ENCODE measurements at regions not wholly inside any gene's neighbourhood (a gene's known extent, or its start where the extent isn't known, plus 50 kb on each side); places are given as distances from the start of the nearest gene placed in this dataset.

DNA sequence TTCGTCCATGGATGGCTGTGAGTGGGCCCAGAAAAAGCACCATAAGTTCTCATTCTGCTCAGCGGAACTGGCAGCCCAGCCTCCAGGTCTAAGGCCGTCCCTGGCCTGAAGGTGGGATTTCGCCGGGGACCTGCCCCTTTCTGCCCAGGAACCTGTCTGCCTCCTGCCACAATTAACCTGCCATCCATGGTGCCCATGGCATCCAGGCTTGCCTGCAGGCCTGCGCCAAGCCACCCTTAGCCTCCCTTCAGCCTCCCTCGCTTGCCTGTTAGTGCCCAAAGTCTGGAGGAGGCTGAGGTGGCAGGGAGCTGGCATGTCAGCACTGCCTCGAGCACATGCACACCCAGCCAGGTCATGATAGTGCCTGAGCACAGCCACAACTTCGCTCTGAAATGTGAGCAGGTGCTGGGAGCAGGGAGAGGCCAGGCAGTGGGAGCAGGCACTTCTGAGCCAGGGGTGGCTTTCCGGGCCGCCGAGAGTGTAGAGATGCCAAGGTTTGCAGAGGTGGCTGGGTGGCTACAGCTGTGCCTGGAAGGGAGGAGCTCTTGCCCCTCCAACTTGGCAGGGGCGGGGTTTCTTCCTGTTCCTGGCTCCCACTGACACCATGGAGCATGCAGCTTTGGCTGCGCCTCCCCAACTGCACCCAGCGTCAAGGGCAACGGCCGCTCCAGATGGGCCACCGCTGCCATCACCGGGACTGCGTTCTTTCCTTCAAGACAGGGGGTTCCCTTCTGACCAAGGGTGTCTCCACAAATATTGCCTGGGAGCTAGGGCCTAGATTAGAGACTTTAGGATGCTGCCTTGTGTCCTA lies 648.9 kb upstream of the VRK2 start:
- no peak for DNase-seq (ENCODE audit: low read depth)
- Histone ChIP-seq H3K36me3 (ENCODE audit: control insufficient read depth, insufficient read depth, low read length) (no peaks in the 10 kb centered on the region), H3K4me3 (ENCODE audit: low read depth, low read length) (no peak overlapping the region), H3K27me3 (ENCODE audit: control insufficient read depth, insufficient read depth, low read length) (no peaks in the 10 kb centered on the region)
- TF ChIP-seq, protein P1, sequence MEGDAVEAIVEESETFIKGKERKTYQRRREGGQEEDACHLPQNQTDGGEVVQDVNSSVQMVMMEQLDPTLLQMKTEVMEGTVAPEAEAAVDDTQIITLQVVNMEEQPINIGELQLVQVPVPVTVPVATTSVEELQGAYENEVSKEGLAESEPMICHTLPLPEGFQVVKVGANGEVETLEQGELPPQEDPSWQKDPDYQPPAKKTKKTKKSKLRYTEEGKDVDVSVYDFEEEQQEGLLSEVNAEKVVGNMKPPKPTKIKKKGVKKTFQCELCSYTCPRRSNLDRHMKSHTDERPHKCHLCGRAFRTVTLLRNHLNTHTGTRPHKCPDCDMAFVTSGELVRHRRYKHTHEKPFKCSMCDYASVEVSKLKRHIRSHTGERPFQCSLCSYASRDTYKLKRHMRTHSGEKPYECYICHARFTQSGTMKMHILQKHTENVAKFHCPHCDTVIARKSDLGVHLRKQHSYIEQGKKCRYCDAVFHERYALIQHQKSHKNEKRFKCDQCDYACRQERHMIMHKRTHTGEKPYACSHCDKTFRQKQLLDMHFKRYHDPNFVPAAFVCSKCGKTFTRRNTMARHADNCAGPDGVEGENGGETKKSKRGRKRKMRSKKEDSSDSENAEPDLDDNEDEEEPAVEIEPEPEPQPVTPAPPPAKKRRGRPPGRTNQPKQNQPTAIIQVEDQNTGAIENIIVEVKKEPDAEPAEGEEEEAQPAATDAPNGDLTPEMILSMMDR (IDR thresholded peaks at IDR 0.05; ENCODE audit: insufficient read depth, low read length, poor library complexity, severe bottlenecking): no peak

DNA sequence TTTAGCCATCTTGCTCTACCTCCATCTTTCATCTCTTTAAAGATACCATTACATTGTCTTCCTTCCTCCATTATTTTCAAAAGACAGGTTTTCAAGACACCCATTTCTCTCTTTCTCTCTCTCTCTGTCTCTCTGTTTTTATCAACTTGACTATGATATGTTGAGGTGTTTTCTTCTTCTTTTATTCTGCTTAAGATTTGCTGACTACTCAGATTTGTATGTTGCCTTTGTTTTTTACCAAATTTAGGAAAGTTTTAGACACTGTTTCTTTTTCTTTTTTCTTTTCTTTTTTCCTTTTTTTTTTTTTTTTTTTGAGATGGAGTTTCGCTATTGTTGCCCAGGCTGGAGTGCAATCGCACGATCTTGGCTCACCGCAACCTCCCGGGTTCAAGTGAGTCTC lies 647.5 kb upstream of the VRK2 start:
- Histone ChIP-seq H3K27me3 (ENCODE audit: control insufficient read depth, insufficient read depth, low read length) (no peaks in the 10 kb centered on the region), H3K36me3 (ENCODE audit: control insufficient read depth, insufficient read depth, low read length) (no peaks in the 10 kb centered on the region), H3K4me3 (ENCODE audit: low read depth, low read length) (no peak overlapping the region)
- TF ChIP-seq, protein P1 (IDR thresholded peaks at IDR 0.05; ENCODE audit: insufficient read depth, low read length, poor library complexity, severe bottlenecking): no peak
- DNase-seq (ENCODE audit: low read depth): no peak

DNA sequence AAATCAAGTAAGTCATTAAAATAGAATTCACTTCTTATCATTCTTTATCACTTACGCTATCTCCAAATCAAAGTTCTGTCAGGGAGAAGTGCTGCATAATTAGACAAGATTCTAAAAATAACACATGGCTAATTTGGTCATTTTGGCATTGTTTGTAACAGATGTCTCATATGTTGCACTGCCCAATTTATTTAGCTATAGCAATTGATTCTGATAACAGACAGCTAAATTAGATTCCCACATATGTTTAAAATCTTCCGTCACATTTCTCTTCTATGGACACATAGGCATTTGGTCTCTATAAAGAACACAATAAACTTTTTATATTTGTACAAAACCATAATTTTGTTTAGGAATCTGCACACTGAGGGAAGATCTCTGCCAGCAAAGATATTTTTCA lies 644.5 kb upstream of the VRK2 start:
- Histone ChIP-seq H3K27me3 (ENCODE audit: control insufficient read depth, insufficient read depth, low read length) (no peaks in the 10 kb centered on the region), H3K4me3 (ENCODE audit: low read depth, low read length) (no peak overlapping the region)
- TF ChIP-seq, protein P1 (IDR thresholded peaks at IDR 0.05; ENCODE audit: insufficient read depth, low read length, poor library complexity, severe bottlenecking): no peak

DNA sequence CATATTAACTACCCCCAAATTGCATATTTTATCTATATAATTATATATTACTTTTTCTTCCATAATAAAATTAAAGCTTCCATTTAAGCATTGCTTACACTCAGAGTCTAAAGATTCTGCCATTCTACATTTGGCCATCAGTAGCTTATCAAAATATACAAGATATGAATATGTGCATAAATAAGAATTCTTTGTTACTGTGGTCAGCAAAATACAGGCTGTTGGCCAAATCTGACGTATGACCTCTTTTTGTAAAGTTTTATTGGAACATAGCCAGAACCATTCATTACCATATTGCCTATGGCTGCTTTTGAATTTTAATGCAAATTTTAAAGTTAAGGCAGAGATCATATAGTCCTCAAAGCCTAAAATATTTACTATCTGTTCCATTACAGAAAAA lies 643.9 kb upstream of the VRK2 start:
- H3K36me3 ChIP-seq (ENCODE audit: control insufficient read depth, insufficient read depth, low read length): no peaks in the 10 kb centered on the region
- no peak overlapping the region for H3K4me3 ChIP-seq (ENCODE audit: low read depth, low read length)
- DNase-seq (ENCODE audit: low read depth): no peak
- H3K27me3 ChIP-seq (ENCODE audit: control insufficient read depth, insufficient read depth, low read length): no peaks in the 10 kb centered on the region
- TF ChIP-seq, protein P1 (IDR thresholded peaks at IDR 0.05; ENCODE audit: insufficient read depth, low read length, poor library complexity, severe bottlenecking): no peak

More for the DNA sequence above, 644.5 kb upstream of the VRK2 start:
- DNase-seq (ENCODE audit: low read depth): no peak
- no peaks in the 10 kb centered on the region for H3K36me3 ChIP-seq (ENCODE audit: control insufficient read depth, insufficient read depth, low read length)

DNA sequence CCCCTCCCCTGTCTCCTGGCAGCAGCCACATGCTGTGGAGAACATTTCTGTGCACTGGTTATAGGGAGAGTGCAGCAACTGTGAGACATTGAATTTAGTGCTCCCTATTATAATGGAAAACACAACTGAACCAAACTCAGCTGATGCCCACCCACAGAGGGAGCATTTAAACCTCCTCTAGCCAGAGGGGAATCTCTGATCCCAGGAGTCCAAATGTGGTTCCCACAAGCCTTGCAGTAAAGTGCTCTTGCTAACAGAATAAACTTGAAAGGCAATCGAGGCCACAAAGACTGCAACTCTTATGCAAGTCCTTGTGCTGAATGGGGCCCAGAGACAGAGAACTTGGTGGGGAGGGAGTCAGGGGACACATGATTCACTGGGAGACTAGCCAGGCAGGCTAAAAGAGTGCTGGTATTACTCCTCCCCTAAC lies 638.8 kb upstream of the VRK2 start:
- Histone ChIP-seq H3K4me3 (ENCODE audit: low read depth, low read length) (no peak overlapping the region), H3K27me3 (ENCODE audit: control insufficient read depth, insufficient read depth, low read length) (no peaks in the 10 kb centered on the region), H3K36me3 (ENCODE audit: control insufficient read depth, insufficient read depth, low read length) (no peaks in the 10 kb centered on the region)
- TF ChIP-seq, protein P1 (IDR thresholded peaks at IDR 0.05; ENCODE audit: insufficient read depth, low read length, poor library complexity, severe bottlenecking): no peak
- DNase-seq (ENCODE audit: low read depth): no peak

DNA sequence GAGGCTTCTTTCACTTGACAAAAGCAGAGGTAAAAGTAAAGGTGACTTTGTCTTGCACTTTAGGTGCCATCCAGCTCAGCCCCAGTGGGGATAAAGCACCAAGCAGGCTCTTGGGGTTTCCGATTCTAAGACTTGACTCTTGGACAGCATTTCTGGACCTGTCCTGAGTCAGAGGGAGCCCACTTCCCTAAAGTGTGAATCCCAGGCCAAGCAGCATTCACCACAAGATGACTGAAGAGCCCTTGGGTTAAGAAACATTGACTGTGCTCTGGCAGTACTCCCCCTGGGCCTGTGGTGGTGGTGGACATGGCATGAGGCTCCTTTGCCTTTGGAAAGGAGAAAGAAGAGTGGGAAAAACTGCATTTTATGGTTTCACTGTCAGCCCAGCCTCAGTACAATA lies 638.0 kb upstream of the VRK2 start:
- TF ChIP-seq, protein P1 (IDR thresholded peaks at IDR 0.05; ENCODE audit: insufficient read depth, low read length, poor library complexity, severe bottlenecking): no peak
- no peak overlapping the region for H3K4me3 ChIP-seq (ENCODE audit: low read depth, low read length)
- DNase-seq (ENCODE audit: low read depth): no peak
- no peaks in the 10 kb centered on the region for H3K36me3 ChIP-seq (ENCODE audit: control insufficient read depth, insufficient read depth, low read length)
- no peaks in the 10 kb centered on the region for H3K27me3 ChIP-seq (ENCODE audit: control insufficient read depth, insufficient read depth, low read length)
